ENCODE measurements at regions not wholly inside any gene's neighbourhood (a gene's known extent, or its start where the extent isn't known, plus 50 kb on each side); places are given as distances from the start of the nearest gene placed in this dataset.

GRCh38 chr15:75109736-75110130 is 86.3 kb downstream of the PPCDC start:
- TF ChIP-seq, protein P1, sequence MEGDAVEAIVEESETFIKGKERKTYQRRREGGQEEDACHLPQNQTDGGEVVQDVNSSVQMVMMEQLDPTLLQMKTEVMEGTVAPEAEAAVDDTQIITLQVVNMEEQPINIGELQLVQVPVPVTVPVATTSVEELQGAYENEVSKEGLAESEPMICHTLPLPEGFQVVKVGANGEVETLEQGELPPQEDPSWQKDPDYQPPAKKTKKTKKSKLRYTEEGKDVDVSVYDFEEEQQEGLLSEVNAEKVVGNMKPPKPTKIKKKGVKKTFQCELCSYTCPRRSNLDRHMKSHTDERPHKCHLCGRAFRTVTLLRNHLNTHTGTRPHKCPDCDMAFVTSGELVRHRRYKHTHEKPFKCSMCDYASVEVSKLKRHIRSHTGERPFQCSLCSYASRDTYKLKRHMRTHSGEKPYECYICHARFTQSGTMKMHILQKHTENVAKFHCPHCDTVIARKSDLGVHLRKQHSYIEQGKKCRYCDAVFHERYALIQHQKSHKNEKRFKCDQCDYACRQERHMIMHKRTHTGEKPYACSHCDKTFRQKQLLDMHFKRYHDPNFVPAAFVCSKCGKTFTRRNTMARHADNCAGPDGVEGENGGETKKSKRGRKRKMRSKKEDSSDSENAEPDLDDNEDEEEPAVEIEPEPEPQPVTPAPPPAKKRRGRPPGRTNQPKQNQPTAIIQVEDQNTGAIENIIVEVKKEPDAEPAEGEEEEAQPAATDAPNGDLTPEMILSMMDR (IDR thresholded peaks at IDR 0.05) = no peak
- TF ChIP-seq POLR2A (IDR thresholded peaks at IDR 0.05) = no peak
